HG03045 (cell line): ENCODE measurements at regions not wholly inside any gene's neighbourhood (a gene's known extent, or its start where the extent isn't known, plus 50 kb on each side); places are given as distances from the start of the nearest gene placed in this dataset.

Experiments
- ATAC-seq: cut with Tn5 transposase; IDR thresholded peaks from one replicate; pipeline ENCODE4 v1.9.1; 2021; ENCODE audit warnings: mild to moderate bottlenecking, moderate library complexity; ENCODE audit not compliant: unreplicated experiment

- ATAC-seq = no peak
Observed at GRCh38 chr3:63193647-63194046, 84.5 kb upstream of the SYNPR start.

DNA sequence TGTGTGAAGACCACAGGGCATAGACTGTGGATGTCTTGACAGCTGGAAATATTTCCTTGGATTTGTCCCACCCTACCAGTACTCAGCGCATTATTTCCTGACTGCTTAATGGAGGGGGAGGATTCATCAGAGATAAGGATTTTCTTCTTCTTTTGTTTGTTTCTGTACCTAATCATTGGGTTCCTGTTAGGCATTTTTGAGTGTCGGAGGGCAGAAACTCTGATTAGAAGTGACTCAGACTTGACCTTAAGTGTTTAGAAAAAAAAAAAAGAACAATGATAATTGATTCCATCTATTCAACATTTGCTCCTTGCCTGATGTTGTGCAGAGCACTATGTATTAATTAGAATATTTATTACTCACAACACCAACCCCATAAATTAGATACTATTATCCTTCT lies 78.5 kb upstream of the SYNPR start:
- no peak for ATAC-seq

DNA sequence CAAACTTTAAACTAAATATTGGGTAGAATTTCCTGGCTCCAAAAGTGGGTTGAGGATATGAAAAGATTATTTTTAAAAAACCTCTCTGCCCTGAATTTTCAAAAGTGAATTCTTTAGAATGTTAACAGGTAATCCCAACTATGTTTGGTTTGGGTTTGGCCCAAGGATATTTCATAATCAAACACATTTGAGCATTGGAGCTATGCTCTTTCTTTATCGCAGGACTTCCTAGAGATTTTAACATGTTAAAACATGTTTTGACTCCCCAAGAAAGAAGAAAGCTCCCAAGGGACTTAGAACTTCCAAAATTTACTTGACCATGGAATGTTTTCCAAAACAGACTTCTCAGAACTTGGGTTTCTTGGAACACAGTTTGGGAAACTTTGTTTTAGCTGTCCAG lies 75.6 kb upstream of the SYNPR start:
- no peak for ATAC-seq

DNA sequence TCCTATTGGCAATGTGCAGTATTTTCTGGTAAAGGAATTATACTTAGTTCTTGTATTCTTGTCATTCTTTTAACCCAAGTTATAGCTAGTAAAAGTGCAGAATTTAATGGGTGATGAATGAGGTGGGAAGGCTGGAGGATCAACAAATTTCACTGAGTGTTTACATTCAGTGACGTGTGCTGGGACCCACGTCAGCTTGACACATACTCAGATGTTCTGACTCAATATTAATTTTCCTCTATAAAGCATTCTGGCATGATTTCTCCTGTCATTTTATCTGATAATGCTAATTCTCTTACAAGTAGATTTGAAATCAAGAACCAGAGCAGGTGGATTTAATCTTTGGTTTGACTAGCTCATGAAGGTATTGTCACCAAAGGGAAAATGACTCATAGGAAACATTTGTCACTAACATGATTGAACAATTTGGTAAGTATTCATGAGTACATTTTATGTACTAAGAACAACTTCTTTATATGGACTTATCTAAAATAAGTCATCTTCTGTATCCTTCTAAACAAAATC lies 71.0 kb upstream of the SYNPR start:
- no peak for ATAC-seq

DNA sequence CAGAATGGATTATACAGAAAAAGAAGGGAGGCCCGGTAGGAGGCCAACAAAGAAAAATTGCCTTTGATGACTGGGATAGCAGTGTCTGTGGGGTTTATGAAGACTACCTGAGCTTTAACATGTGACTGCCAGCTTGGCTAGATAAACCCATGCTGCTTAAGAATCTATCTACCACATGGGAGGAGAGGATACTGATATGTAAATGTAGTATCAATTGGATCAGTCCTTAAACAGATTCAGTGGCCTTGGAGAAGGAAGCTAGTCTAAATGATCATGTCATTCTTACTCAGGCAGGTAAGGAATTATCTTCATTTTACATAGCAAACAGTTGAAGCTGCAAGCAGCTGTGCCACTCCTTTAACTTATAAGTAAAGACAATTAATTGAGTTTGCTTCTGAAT lies 50.0 kb upstream of the SYNPR start:
- ATAC-seq = no peak
